ENCODE measurements at regions not wholly inside any gene's neighbourhood (a gene's known extent, or its start where the extent isn't known, plus 50 kb on each side); places are given as distances from the start of the nearest gene placed in this dataset.

DNA sequence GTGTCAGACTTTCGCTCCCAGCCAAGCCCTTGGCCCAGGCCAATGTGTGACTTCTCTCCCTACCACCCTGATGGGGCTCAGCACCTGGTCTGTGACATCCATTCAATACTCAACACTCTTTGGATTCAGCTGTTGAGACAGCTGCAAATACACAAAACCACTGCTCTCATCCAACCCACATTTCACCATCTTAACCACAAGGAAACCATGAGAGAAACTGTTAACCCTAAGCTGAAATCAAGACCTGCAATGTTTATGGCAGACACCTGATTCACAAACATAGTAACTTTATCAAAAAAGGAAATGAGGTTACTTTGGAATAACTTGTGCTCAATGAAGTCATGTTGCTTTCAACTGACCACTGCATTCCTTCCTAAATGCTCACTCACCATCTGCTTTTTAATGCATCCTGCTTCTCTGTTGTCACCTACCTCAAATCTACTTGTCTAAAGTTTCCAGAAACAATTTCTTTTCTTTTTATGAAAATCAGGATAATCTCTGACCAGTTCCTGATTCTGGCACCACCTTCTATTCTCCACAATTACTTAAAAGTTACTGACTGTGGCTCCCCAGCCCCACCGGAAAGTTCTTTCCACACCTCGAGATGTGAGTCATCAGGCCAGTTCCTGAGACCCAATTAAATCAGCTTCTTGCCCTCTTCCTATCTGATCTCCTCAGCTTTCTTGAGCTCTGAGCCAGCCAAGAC, 88.2 kb downstream of the NOG start (continued):
- TF ChIP-seq MXI1 (IDR thresholded peaks at IDR 0.05; ENCODE audit: borderline replicate concordance, low read depth, low read length), result no peak

DNA sequence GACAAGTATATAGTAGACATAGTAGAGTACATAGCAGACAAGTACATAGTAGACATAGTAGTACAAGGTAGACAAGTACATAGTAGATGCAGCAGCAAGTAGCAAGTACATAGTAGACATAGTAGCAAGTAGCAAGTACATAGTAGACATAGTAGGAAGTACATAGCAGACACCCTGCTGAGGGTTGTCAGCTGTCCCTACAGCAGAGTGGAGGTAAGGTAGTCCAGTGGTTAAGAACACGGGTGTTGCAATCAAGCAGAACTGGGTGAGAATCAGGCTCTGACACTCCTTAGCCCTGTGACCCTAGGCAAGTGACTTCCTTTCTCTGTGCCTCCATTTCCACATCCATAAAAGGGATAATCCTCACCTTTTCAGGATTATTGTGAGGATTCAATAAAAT, 94.7 kb downstream of the NOG start:
- no peak overlapping the region for H2BK5ac ChIP-seq (ENCODE audit: low read depth, low read length, poor library complexity, severe bottlenecking)
- no peak for ATAC-seq (ENCODE audit: low read depth)
- no peak overlapping the region for H3K9ac ChIP-seq (ENCODE audit: low read depth, low read length)
- H2BK20ac ChIP-seq (ENCODE audit: low read depth, low read length), result no peak overlapping the region
- intact Hi-C loops (cut with micrococcal nuclease), result no loop called here
- H4K91ac ChIP-seq (ENCODE audit: insufficient read depth, low read depth, low read length), result no peak overlapping the region
- no peaks in the 10 kb centered on the region for H3K9me1 ChIP-seq (ENCODE audit: insufficient read depth, low read length)
- no CpG with 5 or more reads among the region's 1 CpG for WGBS, 2 experiments (ENCODE audit: extremely low coverage in 2 of 2, insufficient read length in 1 of 2)
- H3K4me3 ChIP-seq (ENCODE audit: insufficient read depth, low read depth, low read length), result no peak overlapping the region
- H3K23ac ChIP-seq (ENCODE audit: low read depth, low read length), result no peak overlapping the region
- H2AFZ ChIP-seq (replicated peaks; ENCODE audit: low read length, poor library complexity), result no peak overlapping the region
- in situ Hi-C loops (cut with MboI; ENCODE audit: low sequenced_read_pairs), result no loop called here
- no peak overlapping the region for H2AK9ac ChIP-seq (replicated peaks; ENCODE audit: low read depth, low read length, poor library complexity)
- no peak overlapping the region for H3K4me2 ChIP-seq (ENCODE audit: low read depth, low read length)
- no peaks in the 10 kb centered on the region for H3K4me1 ChIP-seq (ENCODE audit: control insufficient read depth, insufficient read depth, low read length)
- H3K18ac ChIP-seq (ENCODE audit: low read depth, low read length), result no peak overlapping the region
- H3K4ac ChIP-seq (ENCODE audit: low read depth, low read length), result no peak overlapping the region
- CTCF ChIA-PET, result no interaction called here
- H2BK120ac ChIP-seq (ENCODE audit: low read depth, low read length), result no peak overlapping the region
- H3K27me3 ChIP-seq (ENCODE audit: control insufficient read depth, insufficient read depth, low read length), result no peaks in the 10 kb centered on the region
- DNase-seq, result no peak
- no peak overlapping the region for H3K56ac ChIP-seq (ENCODE audit: extremely low read depth, insufficient read depth, low read length)
- no peak overlapping the region for H3K14ac ChIP-seq (replicated peaks; ENCODE audit: low read depth, low read length)
- no peak overlapping the region for H3K27ac ChIP-seq (ENCODE audit: insufficient read depth, low read length)
- no peaks in the 10 kb centered on the region for H3K36me3 ChIP-seq (ENCODE audit: control insufficient read depth, insufficient read depth, low read length)
- no peaks in the 10 kb centered on the region for H4K20me1 ChIP-seq (ENCODE audit: insufficient read depth, low read length)
- H4K8ac ChIP-seq (ENCODE audit: low read depth in 2 of 2, low read length in 2 of 2), result no peak overlapping the region
- H2BK15ac ChIP-seq (ENCODE audit: low read depth, low read length), result no peak overlapping the region
- dilution Hi-C loops (cut with HindIII; ENCODE audit: low sequenced_read_pairs, unreplicated experiment), result no loop called here
- H3K9me3 ChIP-seq (ENCODE audit: control insufficient read depth, insufficient read depth, low read length), result peaks cover 2% of the 10 kb centered on the region; the same call in 1 of the 2 replicates
- POLR2A ChIA-PET (ENCODE audit: unreplicated experiment), result no interaction called here
- no peak overlapping the region for H4K5ac ChIP-seq (ENCODE audit: low read depth, low read length)
- H3K79me1 ChIP-seq (ENCODE audit: low read depth in 1 of 2, low read length in 2 of 2), result no peaks in the 10 kb centered on the region
- no peak overlapping the region for H2AK5ac ChIP-seq (ENCODE audit: low read depth, low read length)
- no TSS peak for BruUV-seq (replicated peaks)
- TF ChIP-seq CEBPB (IDR thresholded peaks at IDR 0.05; ENCODE audit: low read depth, low read length) (no peak), RFX5 (IDR thresholded peaks at IDR 0.05; ENCODE audit: low read depth, low read length) (no peak), RCOR1 (IDR thresholded peaks at IDR 0.05; ENCODE audit: insufficient replicate concordance, low read length) (no peak), BHLHE40 (IDR thresholded peaks at IDR 0.05; ENCODE audit: low read depth, low read length) (no peak), CHD1 (IDR thresholded peaks at IDR 0.05; ENCODE audit: low read depth, low read length) (no peak), NFE2L2 (IDR thresholded peaks at IDR 0.05; ENCODE audit: low read depth, low read length) (no peak), MXI1 (IDR thresholded peaks at IDR 0.05; ENCODE audit: borderline replicate concordance, low read depth, low read length) (no peak), MAFK (IDR thresholded peaks at IDR 0.05; ENCODE audit: low read depth, low read length) (no peak), POLR2A (IDR thresholded peaks at IDR 0.05; ENCODE audit: low read depth, low read length) (no peak), SMC3 (IDR thresholded peaks at IDR 0.05; ENCODE audit: low read depth, low read length) (no peak), FOS (IDR thresholded peaks at IDR 0.05; ENCODE audit: low read depth, low read length) (no peak), RAD21 (IDR thresholded peaks at IDR 0.05; ENCODE audit: low read length) (no peak), MAZ (IDR thresholded peaks at IDR 0.05; ENCODE audit: borderline replicate concordance, low read depth, low read length) (no peak)
- TF ChIP-seq, protein P1, sequence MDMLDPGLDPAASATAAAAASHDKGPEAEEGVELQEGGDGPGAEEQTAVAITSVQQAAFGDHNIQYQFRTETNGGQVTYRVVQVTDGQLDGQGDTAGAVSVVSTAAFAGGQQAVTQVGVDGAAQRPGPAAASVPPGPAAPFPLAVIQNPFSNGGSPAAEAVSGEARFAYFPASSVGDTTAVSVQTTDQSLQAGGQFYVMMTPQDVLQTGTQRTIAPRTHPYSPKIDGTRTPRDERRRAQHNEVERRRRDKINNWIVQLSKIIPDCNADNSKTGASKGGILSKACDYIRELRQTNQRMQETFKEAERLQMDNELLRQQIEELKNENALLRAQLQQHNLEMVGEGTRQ (IDR thresholded peaks at IDR 0.05; ENCODE audit: low read depth, low read length), result no peak
- TF ChIP-seq, protein P2, sequence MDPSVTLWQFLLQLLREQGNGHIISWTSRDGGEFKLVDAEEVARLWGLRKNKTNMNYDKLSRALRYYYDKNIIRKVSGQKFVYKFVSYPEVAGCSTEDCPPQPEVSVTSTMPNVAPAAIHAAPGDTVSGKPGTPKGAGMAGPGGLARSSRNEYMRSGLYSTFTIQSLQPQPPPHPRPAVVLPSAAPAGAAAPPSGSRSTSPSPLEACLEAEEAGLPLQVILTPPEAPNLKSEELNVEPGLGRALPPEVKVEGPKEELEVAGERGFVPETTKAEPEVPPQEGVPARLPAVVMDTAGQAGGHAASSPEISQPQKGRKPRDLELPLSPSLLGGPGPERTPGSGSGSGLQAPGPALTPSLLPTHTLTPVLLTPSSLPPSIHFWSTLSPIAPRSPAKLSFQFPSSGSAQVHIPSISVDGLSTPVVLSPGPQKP (IDR thresholded peaks at IDR 0.05; ENCODE audit: borderline replicate concordance, low read depth, low read length), result no peak

All from IMR-90 (cell line).